Sciatic nerve (tissue), 2 donors: ENCODE measurements at regions not wholly inside any gene's neighbourhood (a gene's known extent, or its start where the extent isn't known, plus 50 kb on each side); places are given as distances from the start of the nearest gene placed in this dataset.
"Not testable (repeated sequence)": the region's sequence is repeated elsewhere in the genome, so short reads cannot be mapped to it uniquely, and the experiment has no call there.

ENCODE experiments used
- ATAC-seq: fragments of 200-7000 bp; cut with Tn5 transposase; one replicate; pipeline ENCODE4 v1.9.1; 2020; ENCODE audit warnings: mild to moderate bottlenecking, moderate library complexity
- DNase-seq: peaks from one replicate; pipeline ENCODE4 v3.0.0-alpha.2; 2020; ENCODE audit warnings: low spot score
- intact Hi-C: fragments of 100-400 bp; cut with DNase I; formaldehyde crosslinking; loops from one replicate; pipeline ENCODE4 v1.14.2; 2022
- donor health status: DM: no; HTN: no; CAD: no.
- donor health status: DM: no; HTN: no; CAD: no.

- intact Hi-C loops = no loop called here
- DNase-seq (no peak), ATAC-seq (no peak)
Measured at GRCh38 chr5:121373371-121373770, 478.3 kb upstream of the FTMT start.

- no peak for ATAC-seq
- intact Hi-C loops = no loop called here
Measured at GRCh38 chr5:121377461-121377860, 474.2 kb upstream of the FTMT start.

GRCh38 chr5:121378046-121378445, 473.6 kb upstream of the FTMT start:
- no peak for DNase-seq
- intact Hi-C loops = no loop called here
- no peak for ATAC-seq

More at GRCh38 chr5:121377461-121377860, 474.2 kb upstream of the FTMT start:
- DNase-seq = no peak

- ATAC-seq (no peak), DNase-seq (no peak)
- intact Hi-C loops = no loop called here
Measured at GRCh38 chr5:121378559-121379359, 472.9 kb upstream of the FTMT start.

GRCh38 chr5:121380066-121380465, 471.6 kb upstream of the FTMT start:
- no peak for ATAC-seq
- no peak for DNase-seq
- intact Hi-C loops = no loop called here

GRCh38 chr5:121384359-121384758, 467.3 kb upstream of the FTMT start:
- ATAC-seq (no peak), DNase-seq (no peak)
- intact Hi-C loops = no loop called here

- ATAC-seq (no peak), DNase-seq (no peak)
- intact Hi-C loops = no loop called here
Measured at GRCh38 chr5:121386334-121386733, 465.3 kb upstream of the FTMT start.

GRCh38 chr5:121396716-121397115, 455.0 kb upstream of the FTMT start:
- DNase-seq (no peak), ATAC-seq (no peak)
- intact Hi-C loops = no loop called here

GRCh38 chr5:121399879-121400278, 451.8 kb upstream of the FTMT start:
- intact Hi-C loops = no loop called here
- ATAC-seq (no peak), DNase-seq (no peak)

- DNase-seq (no peak), ATAC-seq (no peak)
- intact Hi-C loops = no loop called here
Measured at GRCh38 chr5:121408778-121409177, 442.9 kb upstream of the FTMT start.

- ATAC-seq = no peak
- DNase-seq = no peak
- intact Hi-C loops = no loop called here
Measured at GRCh38 chr5:121415270-121415669, 436.4 kb upstream of the FTMT start.

- no peak for DNase-seq
- no peak for ATAC-seq
- intact Hi-C loops = no loop called here
Measured at GRCh38 chr5:121421646-121422045, 430.0 kb upstream of the FTMT start.

- DNase-seq (no peak), ATAC-seq (no peak)
- intact Hi-C loops = no loop called here
Measured at GRCh38 chr5:121424976-121425375, 426.7 kb upstream of the FTMT start.

- intact Hi-C loops = no loop called here
- ATAC-seq (no peak), DNase-seq (no peak)
Measured at GRCh38 chr5:121426153-121426552, 425.5 kb upstream of the FTMT start.

GRCh38 chr5:121429761-121430160, 421.9 kb upstream of the FTMT start:
- DNase-seq = no peak
- no peak for ATAC-seq
- intact Hi-C loops = no loop called here

GRCh38 chr5:121430538-121430937, 421.1 kb upstream of the FTMT start:
- no peak for DNase-seq
- intact Hi-C loops = no loop called here

GRCh38 chr5:121445511-121445910, 406.2 kb upstream of the FTMT start:
- no peak for DNase-seq
- ATAC-seq = no peak
- intact Hi-C loops = no loop called here

More at GRCh38 chr5:121430538-121430937, 421.1 kb upstream of the FTMT start:
- no peak for ATAC-seq

- no peak for ATAC-seq
- DNase-seq = no peak
- intact Hi-C loops = no loop called here
Measured at GRCh38 chr5:121462441-121462840, 389.2 kb upstream of the FTMT start.

- DNase-seq, intact Hi-C loops, ATAC-seq: not testable (repeated sequence)
Measured at GRCh38 chr5:121471222-121471621, 380.5 kb upstream of the FTMT start.

- intact Hi-C loops = no loop called here
- no peak for ATAC-seq
- no peak for DNase-seq
Measured at GRCh38 chr5:121478636-121479035, 373.0 kb upstream of the FTMT start.

GRCh38 chr5:121479337-121479736, 372.3 kb upstream of the FTMT start:
- DNase-seq (no peak), ATAC-seq (no peak)
- intact Hi-C loops = no loop called here
